ENCODE measurements at regions not wholly inside any gene's neighbourhood (a gene's known extent, or its start where the extent isn't known, plus 50 kb on each side); places are given as distances from the start of the nearest gene placed in this dataset.

GRCh38 chr11:23079382-23079813 is 219.1 kb upstream of the CCDC179 start:
- ATAC-seq (no peak), DNase-seq (no peak)
- H3K27ac ChIP-seq: no peak overlapping the region
- no peak overlapping the region for H3K4me3 ChIP-seq
- H3K27me3 ChIP-seq (ENCODE audit: low read depth): no peaks in the 10 kb centered on the region
- H3K4me1 ChIP-seq: no peaks in the 10 kb centered on the region
- H3K36me3 ChIP-seq: no peaks in the 10 kb centered on the region
- H3K9me3 ChIP-seq: no peaks in the 10 kb centered on the region
- intact Hi-C loops (cut with DNase I): no loop called here
- TF ChIP-seq CTCF (IDR thresholded peaks at IDR 0.05): no peak

- Histone ChIP-seq H3K27ac (no peak overlapping the region), H3K4me1 (no peaks in the 10 kb centered on the region), H3K4me3 (no peak overlapping the region), H3K27me3 (ENCODE audit: low read depth) (no peaks in the 10 kb centered on the region), H3K9me3 (no peaks in the 10 kb centered on the region), H3K36me3 (no peaks in the 10 kb centered on the region)
- no peak for TF ChIP-seq CTCF (IDR thresholded peaks at IDR 0.05)
- ATAC-seq (no peak), DNase-seq (no peak)
- intact Hi-C loops (cut with DNase I): no loop called here
Observed at GRCh38 chr11:23087407-23087806, 227.1 kb upstream of the CCDC179 start.

- Histone ChIP-seq H3K36me3 (no peaks in the 10 kb centered on the region), H3K4me1 (no peaks in the 10 kb centered on the region), H3K27ac (no peak overlapping the region), H3K4me3 (no peak overlapping the region), H3K9me3 (no peaks in the 10 kb centered on the region), H3K27me3 (ENCODE audit: low read depth) (no peaks in the 10 kb centered on the region)
- no peak for DNase-seq
- no peak for ATAC-seq
- TF ChIP-seq CTCF (IDR thresholded peaks at IDR 0.05): no peak
- intact Hi-C loops (cut with DNase I): no loop called here
Observed at GRCh38 chr11:23090659-23091058, 230.4 kb upstream of the CCDC179 start.

- no peaks in the 10 kb centered on the region for H3K36me3 ChIP-seq
- H3K4me3 ChIP-seq: no peak overlapping the region
- intact Hi-C loops (cut with DNase I): no loop called here
- no peak overlapping the region for H3K27ac ChIP-seq
- H3K27me3 ChIP-seq (ENCODE audit: low read depth): no peaks in the 10 kb centered on the region
- no peaks in the 10 kb centered on the region for H3K4me1 ChIP-seq
- no peak for ATAC-seq
- no peak for TF ChIP-seq CTCF (IDR thresholded peaks at IDR 0.05)
- H3K9me3 ChIP-seq: no peaks in the 10 kb centered on the region
- no peak for DNase-seq
Observed at GRCh38 chr11:23095650-23096189, 235.4 kb upstream of the CCDC179 start.

DNA sequence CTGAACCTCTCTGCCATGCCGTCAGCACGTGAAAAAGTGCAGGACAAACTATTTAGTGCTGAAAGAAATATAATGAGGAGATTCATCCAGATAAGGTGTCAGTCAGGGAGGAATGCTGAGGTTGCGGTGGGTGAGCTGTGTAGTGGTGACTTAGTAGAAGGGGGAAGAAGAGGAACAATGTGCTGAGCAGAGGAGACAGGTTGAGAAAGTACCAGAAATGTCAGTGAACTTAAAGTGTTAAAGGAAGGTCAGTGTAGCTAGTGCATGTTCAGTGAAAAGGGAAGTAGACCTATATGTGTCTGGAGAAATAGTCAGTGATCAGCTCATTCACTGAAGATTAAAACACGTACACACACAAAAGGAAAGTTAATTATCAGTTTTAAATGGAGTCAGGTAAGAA is 237.6 kb upstream of the CCDC179 start:
- Histone ChIP-seq H3K27ac (no peak overlapping the region), H3K9me3 (no peaks in the 10 kb centered on the region), H3K36me3 (no peaks in the 10 kb centered on the region), H3K27me3 (ENCODE audit: low read depth) (no peaks in the 10 kb centered on the region), H3K4me1 (no peaks in the 10 kb centered on the region), H3K4me3 (no peak overlapping the region)
- intact Hi-C loops (cut with DNase I): no loop called here
- ATAC-seq (no peak), DNase-seq (no peak)
- no peak for TF ChIP-seq CTCF (IDR thresholded peaks at IDR 0.05)

GRCh38 chr11:23099256-23099655 is 239.0 kb upstream of the CCDC179 start:
- H3K27me3 ChIP-seq (ENCODE audit: low read depth): no peaks in the 10 kb centered on the region
- H3K9me3 ChIP-seq: no peaks in the 10 kb centered on the region
- H3K27ac ChIP-seq: no peak overlapping the region
- no peak for DNase-seq
- H3K4me3 ChIP-seq: no peak overlapping the region
- no peaks in the 10 kb centered on the region for H3K36me3 ChIP-seq
- no peak for TF ChIP-seq CTCF (IDR thresholded peaks at IDR 0.05)
- intact Hi-C loops (cut with DNase I): no loop called here
- ATAC-seq: no peak
- no peaks in the 10 kb centered on the region for H3K4me1 ChIP-seq

Data from lower lobe of right lung (tissue), 2 donors.